OCI-LY3 (cell line): ENCODE measurements at regions not wholly inside any gene's neighbourhood (a gene's known extent, or its start where the extent isn't known, plus 50 kb on each side); places are given as distances from the start of the nearest gene placed in this dataset.

ENCODE experiments used
- CTCF ChIP-seq: fragments of 200-600, 300-600 bp; sonication (generic); IDR thresholded peaks from 2 replicates; pipeline ENCODE4 v1.5.1; 2014; ENCODE audit warnings: antibody characterized with exemption, low read length, low read depth
- EZH2phosphoT487 ChIP-seq: fragments of 200-600 bp; shearing (Covaris generic); IDR thresholded peaks from 2 replicates; pipeline ENCODE4 v1.6.1; 2018; ENCODE audit warnings: antibody characterized with exemption, mixed run types, low read depth

DNA sequence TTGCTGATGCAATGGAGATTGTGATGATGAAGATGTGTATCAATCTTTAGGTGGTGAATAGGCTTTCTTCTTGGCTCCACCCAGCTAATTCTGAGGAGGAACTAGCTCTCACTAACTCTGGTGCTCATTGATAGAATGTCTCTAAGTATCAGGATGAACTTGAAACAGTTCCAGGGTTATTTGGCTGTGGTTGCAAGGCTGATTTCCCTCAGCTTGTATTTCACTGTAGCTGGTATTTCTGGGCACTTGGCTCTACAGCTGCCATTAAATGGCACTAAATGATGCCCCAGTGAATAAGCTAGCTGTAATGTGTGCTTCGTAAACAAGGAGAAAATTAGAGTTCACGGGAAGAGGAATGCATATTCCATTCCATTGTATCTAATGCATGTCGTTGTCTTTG lies 241.2 kb downstream of the RPIA start:
- TF ChIP-seq CTCF (no peak), EZH2phosphoT487 (no peak)
